ENCODE measurements at regions not wholly inside any gene's neighbourhood (a gene's known extent, or its start where the extent isn't known, plus 50 kb on each side); places are given as distances from the start of the nearest gene placed in this dataset.

GRCh38 chr3:35486295-35486694 lies 153.0 kb upstream of the ARPP21 start:
- no peak for DNase-seq (ENCODE audit: low read depth)

- no peak for DNase-seq (ENCODE audit: low read depth)
Observed at GRCh38 chr3:35487376-35487775, 151.9 kb upstream of the ARPP21 start.

DNA sequence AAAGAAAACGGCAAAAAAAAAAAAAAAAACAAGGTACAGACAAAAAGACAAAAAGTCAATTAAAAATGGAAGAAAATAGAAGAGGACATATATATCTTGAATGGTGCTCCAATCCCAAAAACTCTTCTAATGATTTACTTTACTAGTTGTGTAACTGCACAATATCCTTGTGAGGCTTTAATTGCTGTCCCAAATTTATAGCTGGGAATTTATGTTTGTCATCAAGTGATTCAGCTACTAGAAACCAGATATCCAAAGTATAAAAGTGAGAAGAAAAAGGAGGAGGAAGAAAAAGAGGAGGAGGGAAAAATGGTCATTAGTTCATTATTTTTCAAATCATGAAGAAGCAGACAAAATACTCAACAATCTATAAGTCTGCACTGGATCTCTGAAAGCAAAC lies 150.8 kb upstream of the ARPP21 start:
- no peak for DNase-seq (ENCODE audit: low read depth)

DNA sequence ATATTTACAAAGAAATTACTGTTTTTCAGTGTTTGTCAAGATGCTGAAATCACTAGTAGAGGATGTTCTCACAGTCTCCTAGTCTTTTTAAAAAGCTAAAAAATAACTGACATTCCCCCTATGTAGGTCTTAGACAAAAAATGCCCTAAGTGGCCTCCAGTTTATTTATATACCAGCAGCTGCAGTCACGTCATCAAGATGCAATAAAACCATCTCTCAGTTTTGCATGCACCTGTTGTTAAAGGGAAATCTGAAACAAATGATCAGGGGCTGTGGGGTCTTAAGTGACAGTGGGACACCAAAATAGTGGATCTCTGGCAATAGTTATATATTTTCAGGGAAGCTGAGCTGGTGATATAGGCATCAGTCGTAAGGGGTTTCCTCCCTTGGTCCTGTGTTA lies 146.5 kb upstream of the ARPP21 start:
- no peak for DNase-seq (ENCODE audit: low read depth)

DNA sequence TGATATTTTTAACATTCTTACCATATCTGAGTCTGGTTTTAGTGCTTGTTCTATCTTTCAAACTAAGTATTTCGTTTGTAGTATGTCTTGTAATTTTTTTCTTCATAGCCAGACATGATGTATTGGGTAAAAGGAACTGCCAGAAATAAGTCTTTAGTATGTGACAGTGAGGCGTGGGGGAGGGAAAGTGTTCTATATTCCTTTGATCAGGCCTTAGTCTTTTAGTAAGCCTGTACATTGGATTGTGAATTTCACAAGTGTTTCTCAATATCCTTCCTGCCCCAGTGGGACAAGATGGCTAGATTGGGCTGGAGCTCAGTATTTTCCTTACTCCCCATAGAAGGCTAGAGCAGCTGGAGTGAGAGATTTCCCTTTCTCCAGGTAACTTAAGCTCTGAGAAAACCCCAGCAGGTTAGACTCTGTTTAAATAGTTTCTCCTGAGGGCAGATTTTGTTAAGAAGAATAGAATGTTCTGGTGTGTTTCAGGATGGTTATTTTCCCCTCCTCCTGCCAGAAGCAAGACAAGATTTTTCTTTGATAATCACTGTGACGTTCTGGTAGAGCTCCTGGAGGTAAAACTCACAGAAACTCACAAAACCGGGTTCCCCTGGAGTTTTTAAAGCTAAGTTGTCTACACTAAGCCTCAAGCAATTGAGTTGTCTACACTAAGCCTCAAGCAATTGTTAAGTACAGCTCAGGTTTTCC lies 140.7 kb upstream of the ARPP21 start:
- no peak for DNase-seq (ENCODE audit: low read depth)

DNA sequence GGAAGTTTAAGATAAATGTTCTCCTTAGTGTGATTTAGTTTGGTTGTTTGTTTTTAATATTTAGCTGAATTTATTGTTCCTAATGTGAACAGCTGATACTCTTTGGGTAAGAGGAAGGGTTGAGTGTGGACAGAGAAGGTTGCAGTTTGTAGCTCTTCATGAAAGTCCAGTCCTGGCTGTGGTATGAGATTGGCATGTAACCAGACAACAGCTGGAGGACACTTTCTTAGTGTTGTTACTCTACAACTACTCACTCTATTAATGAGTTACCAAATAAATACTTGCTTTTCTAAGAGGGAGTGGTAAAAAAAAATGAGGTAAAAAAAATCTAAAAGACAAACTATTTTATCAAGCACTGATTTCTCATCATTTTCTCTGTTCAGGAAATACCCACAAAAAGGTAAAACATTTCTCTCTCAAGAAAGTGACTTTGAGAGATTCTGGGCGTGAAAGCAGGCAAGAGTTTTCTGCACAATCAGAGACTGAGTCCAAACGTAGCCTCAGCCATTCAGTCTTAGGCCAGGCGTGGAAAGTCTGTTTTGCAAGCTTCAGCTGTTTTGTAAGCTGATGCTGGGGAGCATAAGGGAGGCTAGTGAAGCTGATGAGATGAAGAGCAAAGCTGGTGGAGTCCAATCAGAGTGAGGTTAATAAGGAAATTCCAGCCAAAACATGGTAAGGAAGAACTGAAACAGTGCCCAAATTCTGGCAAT lies 138.5 kb upstream of the ARPP21 start:
- DNase-seq (ENCODE audit: low read depth) = no peak

- no peak for DNase-seq (ENCODE audit: low read depth)
Observed at GRCh38 chr3:35502699-35503098, 136.6 kb upstream of the ARPP21 start.

DNA sequence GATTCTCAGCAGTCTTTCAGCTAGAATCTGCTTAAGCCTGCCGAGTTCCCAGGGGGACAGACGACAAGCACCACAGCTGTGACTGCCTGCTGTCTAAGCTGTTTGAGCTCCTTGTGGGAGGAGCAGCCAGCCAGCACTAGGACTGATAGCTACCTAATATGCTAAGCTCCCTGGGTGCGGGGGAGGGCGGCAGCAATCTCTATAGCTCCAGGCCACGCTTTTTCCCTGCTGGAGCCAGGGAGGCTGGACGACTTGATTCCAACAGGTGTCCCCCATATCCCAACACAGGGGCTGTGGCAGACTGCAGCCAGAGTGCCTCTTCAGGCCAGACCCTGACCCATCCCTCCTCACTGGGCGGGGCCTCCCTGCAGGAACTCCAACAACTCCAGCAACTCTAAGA lies 134.1 kb upstream of the ARPP21 start:
- no peak for DNase-seq (ENCODE audit: low read depth)

DNA sequence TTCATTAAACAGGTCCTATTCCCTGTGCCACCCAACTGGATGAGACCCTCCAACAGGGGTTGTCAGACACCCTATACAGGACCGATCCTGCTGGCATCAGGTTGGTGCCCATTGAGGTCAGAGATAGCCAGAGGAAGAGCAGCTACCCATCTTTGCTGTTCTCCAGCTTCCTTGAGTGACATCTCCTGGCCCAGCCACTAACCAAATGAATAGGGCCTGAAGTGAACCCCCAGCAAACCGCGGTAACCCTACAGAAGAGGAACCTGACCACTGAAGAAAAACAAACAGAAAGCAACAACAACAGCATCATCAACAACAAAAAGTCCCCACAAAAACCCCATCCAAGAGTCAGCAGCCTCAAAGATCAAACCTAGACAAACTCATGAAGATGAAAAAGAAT lies 133.6 kb upstream of the ARPP21 start:
- DNase-seq (ENCODE audit: low read depth) = no peak

DNA sequence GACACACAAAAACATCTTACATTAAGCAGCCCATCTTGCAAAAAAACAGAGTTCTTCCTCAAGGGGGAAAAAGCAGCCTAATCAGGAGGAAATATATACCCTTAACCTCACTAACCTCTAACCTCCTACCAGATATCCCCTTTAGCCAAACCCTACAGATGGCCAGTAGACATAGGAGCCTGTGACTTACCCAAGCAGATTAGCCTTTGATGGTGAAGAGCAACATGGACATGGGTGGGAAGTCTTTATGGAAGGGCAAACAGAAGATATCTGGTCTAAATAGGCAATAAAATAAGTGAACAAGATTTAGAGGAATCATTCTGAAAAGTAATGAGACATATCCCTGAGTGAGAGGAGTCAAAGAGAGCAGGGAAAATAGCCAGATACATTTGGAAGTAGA lies 119.4 kb upstream of the ARPP21 start:
- DNase-seq (ENCODE audit: low read depth) = no peak

- no peak for DNase-seq (ENCODE audit: low read depth)
Observed at GRCh38 chr3:35521196-35521595, 118.1 kb upstream of the ARPP21 start.

DNA sequence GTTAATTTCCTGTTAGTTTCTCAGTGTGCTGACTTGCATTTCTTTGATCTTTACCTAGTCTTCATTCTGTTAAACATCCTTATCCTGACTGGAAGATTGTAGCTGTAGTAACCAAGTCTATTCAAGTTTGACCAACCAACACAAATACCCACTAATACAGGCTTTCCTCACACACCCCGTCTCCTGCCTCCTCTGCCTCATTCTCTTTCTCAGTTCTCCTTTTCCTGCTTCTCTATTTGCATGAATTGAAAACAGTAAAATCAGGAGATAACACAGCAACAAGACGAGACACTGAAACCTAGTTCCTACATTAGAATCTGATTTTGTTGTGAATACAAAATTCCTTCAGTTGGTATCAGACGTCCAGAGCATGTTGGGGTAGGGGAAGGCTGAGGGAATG lies 116.9 kb upstream of the ARPP21 start:
- DNase-seq (ENCODE audit: low read depth) = no peak

- no peak for DNase-seq (ENCODE audit: low read depth)
Observed at GRCh38 chr3:35523074-35523473, 116.3 kb upstream of the ARPP21 start.

GRCh38 chr3:35523838-35524237 lies 115.5 kb upstream of the ARPP21 start:
- DNase-seq (ENCODE audit: low read depth) = peak; percentile 3

DNA sequence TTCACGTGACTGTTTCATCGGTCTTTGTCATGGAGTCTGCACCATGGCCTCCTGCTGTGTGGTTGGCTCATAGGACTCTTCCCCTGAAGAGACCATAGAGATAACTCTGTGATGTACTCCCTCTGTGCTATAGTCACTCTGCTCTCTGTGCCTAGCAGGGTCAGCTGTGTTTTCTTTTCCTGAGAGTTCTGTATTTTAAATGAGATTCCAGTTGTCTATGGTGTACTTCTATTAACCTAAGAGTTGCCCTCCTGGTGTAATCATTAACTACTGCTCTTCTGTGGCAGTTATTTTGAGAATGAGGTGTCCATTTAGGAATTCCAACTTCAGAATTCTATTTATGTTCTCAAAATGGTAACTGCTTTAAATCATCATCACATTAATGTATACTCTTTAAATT lies 114.5 kb upstream of the ARPP21 start:
- no peak for DNase-seq (ENCODE audit: low read depth)

DNA sequence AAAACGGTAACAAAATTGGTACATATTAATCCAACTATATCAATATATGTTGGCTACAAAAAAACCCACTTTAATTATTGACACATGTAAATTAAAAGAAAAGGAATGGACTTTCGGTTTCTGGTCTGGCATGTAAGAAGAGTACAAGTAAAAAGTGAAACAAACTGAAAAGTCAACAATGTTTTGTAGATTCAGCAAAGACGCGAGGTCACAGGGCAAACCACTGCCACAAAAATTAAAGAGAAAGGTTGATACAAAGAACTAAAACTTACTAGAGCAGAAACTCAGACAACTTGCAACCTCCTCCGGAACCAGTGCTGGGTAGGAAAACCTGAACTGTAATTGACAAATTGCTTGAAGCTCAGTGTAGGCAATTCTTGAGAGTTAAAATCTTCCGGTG lies 110.6 kb upstream of the ARPP21 start:
- DNase-seq (ENCODE audit: low read depth) = no peak

DNA sequence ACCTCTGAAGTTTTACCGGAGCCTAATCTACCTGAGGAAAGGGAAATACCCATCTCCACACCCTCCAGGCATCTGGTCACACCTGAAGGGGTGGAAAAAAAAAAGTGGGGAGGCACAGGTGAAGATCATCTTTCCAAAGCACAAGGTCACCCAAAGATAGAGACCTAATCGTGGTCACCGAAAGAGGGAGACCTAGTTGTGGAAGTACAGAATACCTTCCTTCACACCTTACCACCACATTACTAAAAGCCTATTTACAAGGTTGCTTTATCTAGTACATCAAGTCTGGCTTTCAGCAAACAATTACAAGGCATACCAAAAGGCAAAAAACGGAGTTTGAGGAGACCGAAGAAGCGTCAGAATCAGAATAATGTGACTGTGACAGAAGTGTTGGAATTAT lies 110.0 kb upstream of the ARPP21 start:
- DNase-seq (ENCODE audit: low read depth) = no peak

DNA sequence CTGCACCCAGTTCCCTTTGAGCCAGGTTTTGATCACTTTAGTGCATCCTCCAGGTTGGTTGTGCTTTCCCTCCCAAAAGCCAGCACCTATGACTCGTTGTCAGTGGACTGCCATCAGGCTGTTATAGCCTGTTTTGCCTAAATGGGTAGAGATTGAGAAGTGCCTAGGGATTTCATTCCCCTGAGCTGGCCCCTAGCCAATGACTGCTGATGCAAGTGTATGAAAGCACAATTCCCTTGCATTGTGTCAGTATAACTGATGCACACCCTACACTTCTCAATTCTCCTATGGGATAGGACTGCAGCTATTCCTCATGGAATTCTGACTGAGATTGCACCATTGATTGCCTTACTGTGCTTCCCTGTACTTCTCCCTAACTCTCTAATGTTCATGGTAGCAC lies 102.1 kb upstream of the ARPP21 start:
- no peak for DNase-seq (ENCODE audit: low read depth)

DNA sequence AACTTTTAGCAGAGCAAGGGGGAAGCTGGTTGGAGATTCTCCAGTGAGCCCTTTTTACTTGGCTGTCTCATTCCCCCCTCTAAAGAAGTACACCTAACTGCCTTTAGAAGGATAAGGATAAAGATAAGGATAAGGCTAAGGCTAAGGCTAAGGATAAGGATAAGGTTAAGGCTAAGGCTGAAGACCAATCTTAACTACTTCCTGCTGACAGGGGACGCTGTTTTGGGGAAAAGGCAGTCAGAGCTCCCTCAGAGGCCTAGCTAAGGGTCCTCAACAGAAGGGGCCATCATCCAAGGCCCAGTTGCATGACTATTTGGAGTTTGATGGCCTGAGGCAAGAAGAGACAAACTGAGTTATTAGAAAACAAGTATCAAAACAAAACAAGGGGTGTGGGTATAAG lies 94.3 kb upstream of the ARPP21 start:
- DNase-seq (ENCODE audit: low read depth) = no peak

DNA sequence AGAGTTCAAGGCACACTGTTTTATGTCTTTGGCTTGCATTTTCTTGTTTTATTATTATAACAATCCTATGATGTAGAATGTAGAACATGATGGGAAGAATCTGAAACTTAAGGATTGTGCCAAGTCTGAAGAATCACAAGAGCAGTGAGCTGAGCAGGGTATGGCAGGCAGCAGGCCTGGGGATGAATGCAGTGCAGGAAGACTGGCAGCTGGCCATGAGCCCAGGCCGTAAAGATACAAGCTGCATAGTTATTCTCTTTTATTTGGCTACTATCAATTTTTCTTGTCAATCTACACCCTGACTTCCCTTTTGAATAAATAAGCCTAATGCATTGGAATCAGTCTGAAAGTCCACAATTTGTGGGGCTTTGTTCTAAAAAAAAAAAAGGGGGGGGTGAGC lies 89.6 kb upstream of the ARPP21 start:
- no peak for DNase-seq (ENCODE audit: low read depth)

DNA sequence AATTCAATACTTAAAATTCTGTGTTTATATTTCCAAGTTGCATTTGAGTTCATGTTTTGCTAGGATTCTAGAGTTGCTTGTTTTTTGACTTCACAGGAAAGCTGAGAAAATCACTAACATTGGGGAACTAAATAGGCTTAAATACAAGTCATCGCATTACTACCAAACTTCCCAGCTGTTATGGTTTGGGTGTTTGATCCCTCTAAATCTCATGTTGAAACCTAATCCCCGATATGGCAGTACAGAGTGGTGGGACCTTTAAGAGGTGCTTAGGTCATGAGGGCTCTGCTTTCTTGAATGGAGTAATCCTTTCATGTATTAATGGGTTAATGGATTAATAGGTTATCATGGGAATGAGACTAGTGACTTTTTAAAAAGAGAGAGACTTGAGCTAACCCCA lies 77.2 kb upstream of the ARPP21 start:
- no peak for DNase-seq (ENCODE audit: low read depth)

- no peak for DNase-seq (ENCODE audit: low read depth)
Observed at GRCh38 chr3:35565048-35565447, 74.3 kb upstream of the ARPP21 start.
